ENCODE measurements at regions not wholly inside any gene's neighbourhood (a gene's known extent, or its start where the extent isn't known, plus 50 kb on each side); places are given as distances from the start of the nearest gene placed in this dataset.

DNA sequence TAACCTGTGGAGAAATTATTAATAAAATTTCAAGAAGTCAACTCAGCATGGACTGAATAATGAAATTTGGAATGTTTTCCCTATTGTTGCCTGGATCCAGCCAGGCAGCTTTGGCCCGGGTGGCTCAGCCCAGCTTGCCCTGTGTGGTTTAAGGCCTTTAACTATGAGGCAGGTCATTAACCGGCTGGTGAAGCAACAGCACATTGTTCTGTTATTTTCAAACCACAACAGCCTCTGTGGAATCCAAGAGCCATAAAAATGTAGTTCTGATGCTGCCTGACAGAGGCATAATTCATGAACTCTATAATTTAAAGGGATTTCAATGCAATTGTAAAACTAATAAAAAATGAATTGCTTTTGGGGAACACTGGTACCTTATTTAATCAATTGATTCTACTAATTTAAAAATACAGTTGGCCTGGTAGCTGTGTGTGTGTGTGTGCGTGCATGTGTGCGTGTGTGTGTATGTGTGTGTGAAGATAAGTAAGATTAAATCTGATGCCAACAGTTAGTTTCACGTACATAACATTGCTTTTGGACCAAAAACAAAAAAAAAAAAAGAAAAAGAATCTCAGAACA is 117.7 kb downstream of the RPS12 start:
- Histone ChIP-seq H3K9me3 (no peaks in the 10 kb centered on the region), H3K27me3 (no peaks in the 10 kb centered on the region), H3K36me3 (no peaks in the 10 kb centered on the region), H3K4me3 (no peak overlapping the region), H3K4me1 (no peaks in the 10 kb centered on the region), H3K27ac (no peak overlapping the region)
- TF ChIP-seq, protein P1, sequence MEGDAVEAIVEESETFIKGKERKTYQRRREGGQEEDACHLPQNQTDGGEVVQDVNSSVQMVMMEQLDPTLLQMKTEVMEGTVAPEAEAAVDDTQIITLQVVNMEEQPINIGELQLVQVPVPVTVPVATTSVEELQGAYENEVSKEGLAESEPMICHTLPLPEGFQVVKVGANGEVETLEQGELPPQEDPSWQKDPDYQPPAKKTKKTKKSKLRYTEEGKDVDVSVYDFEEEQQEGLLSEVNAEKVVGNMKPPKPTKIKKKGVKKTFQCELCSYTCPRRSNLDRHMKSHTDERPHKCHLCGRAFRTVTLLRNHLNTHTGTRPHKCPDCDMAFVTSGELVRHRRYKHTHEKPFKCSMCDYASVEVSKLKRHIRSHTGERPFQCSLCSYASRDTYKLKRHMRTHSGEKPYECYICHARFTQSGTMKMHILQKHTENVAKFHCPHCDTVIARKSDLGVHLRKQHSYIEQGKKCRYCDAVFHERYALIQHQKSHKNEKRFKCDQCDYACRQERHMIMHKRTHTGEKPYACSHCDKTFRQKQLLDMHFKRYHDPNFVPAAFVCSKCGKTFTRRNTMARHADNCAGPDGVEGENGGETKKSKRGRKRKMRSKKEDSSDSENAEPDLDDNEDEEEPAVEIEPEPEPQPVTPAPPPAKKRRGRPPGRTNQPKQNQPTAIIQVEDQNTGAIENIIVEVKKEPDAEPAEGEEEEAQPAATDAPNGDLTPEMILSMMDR (IDR thresholded peaks at IDR 0.05), result no peak
- no peak for DNase-seq (ENCODE audit: low spot score)

DNA sequence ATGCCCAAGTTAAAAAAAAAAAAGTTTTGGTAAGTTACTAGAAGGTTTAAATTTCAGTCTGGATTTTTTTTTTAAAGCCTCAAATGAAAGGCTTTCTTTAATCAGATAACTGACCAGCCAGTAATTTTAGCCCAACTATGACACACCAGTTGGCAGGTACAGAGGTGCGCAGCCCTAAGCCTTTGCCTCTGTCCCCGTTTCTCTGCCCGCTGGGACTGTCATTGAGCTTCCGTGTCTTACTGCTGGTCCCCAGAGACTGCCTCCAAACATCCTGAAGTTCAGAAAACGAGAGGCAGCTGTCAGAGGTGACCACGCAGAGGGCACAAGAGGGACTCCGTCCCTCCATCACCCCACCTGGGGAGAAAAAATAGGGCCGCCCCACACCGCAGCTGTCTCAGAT is 118.2 kb downstream of the RPS12 start:
- no peak overlapping the region for H3K27ac ChIP-seq
- H3K9me3 ChIP-seq, result no peaks in the 10 kb centered on the region
- no peaks in the 10 kb centered on the region for H3K27me3 ChIP-seq
- no peaks in the 10 kb centered on the region for H3K36me3 ChIP-seq
- TF ChIP-seq, protein P1 (IDR thresholded peaks at IDR 0.05), result no peak
- H3K4me1 ChIP-seq, result no peaks in the 10 kb centered on the region
- DNase-seq (ENCODE audit: low spot score), result no peak
- no peak overlapping the region for H3K4me3 ChIP-seq

DNA sequence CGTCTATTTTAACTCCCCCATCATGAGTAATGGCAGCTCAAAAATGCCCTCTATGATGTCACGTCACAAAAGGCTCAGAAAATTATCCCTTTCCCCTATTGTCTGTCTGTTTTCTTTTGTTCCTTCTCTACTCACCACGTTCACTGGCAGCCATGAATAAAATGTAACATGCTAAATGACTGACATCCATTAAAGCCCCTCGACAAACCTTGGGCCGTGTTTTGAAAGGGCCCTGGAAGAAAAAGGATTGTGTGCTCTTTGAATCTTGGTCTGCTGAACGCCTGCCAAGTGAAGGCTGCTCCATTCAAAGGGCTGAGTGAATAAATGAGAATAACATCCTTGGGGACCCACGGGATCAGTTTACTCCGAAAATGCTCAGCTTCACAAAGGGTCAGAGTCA is 118.7 kb downstream of the RPS12 start:
- Histone ChIP-seq H3K4me1 (no peaks in the 10 kb centered on the region), H3K36me3 (no peaks in the 10 kb centered on the region), H3K4me3 (no peak overlapping the region), H3K27ac (no peak overlapping the region), H3K27me3 (no peaks in the 10 kb centered on the region), H3K9me3 (no peaks in the 10 kb centered on the region)
- DNase-seq (ENCODE audit: low spot score), result no peak
- TF ChIP-seq, protein P1 (IDR thresholded peaks at IDR 0.05), result no peak

DNA sequence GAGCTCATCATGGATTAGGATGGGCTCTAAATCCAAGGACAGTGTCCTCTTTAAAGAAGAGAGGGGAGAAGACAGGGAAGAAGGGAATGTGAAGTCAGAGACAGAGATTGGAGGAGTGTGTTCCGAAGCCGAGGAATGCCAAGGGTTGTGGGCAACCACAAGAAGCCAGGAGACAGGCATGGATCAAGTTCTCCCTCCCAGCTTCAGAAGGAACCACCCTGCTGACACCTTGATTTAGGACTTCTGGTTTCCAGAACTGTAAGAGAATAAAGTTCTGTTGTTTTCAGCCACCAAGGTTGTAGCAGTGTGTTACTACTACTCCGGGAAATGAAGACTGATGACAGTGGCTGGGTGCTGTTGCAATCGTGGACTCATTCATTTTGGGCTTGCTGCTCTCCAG is 120.1 kb downstream of the RPS12 start:
- no peaks in the 10 kb centered on the region for H3K36me3 ChIP-seq
- no peaks in the 10 kb centered on the region for H3K27me3 ChIP-seq
- no peak for DNase-seq (ENCODE audit: low spot score)
- H3K4me3 ChIP-seq, result no peak overlapping the region
- no peaks in the 10 kb centered on the region for H3K9me3 ChIP-seq
- no peaks in the 10 kb centered on the region for H3K4me1 ChIP-seq
- TF ChIP-seq, protein P1 (IDR thresholded peaks at IDR 0.05), result no peak
- no peak overlapping the region for H3K27ac ChIP-seq

DNA sequence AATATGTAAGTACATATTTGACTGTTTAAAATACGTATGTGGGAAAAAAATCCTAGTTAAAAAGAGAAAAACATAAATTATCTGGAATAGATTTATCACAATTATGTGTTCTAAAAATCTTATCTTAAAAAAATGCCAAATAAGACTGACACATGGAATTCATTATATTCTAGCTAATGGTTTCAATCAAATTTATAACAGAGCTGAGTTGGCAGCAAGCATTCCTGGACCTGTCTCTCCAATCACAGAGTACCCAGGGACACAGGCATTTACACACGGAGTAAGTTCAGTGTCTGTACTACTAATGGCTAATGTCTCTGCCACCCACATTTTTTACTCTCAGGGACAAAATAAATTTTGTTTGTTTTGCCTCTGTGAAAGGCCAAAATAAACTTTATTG is 122.3 kb downstream of the RPS12 start:
- H3K27ac ChIP-seq, result no peak overlapping the region
- TF ChIP-seq, protein P1 (IDR thresholded peaks at IDR 0.05), result no peak
- no peaks in the 10 kb centered on the region for H3K27me3 ChIP-seq
- H3K4me3 ChIP-seq, result no peak overlapping the region
- no peaks in the 10 kb centered on the region for H3K4me1 ChIP-seq
- no peaks in the 10 kb centered on the region for H3K9me3 ChIP-seq
- no peak for DNase-seq (ENCODE audit: low spot score)
- no peaks in the 10 kb centered on the region for H3K36me3 ChIP-seq

DNA sequence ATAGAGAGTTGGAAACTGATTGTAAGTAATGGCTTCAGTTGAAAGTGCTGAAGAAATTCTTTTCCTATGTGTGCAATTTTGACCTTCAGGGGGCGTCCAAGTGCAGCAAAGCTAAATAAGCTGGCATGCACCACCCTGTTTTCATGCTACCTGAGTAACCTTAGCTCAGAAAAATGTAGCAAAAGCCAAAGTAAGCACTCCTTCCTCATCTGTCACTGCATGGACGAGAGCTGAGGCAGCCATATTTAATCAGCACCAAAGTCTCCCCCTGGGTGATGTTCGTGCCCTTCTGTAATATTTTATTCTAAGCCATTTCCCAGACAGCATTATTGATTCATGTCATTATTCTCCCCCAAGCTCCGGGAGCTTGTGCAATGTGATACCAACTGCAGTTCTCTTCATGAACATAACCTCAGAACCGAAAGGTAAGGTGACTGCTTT is 123.1 kb downstream of the RPS12 start:
- DNase-seq (ENCODE audit: low spot score), result no peak

More for the DNA sequence above, 123.1 kb downstream of the RPS12 start:
- H3K36me3 ChIP-seq, result no peaks in the 10 kb centered on the region
- H3K9me3 ChIP-seq, result no peaks in the 10 kb centered on the region
- TF ChIP-seq, protein P1 (IDR thresholded peaks at IDR 0.05), result peak; percentile 15 to 59
- no peak overlapping the region for H3K27ac ChIP-seq
- no peaks in the 10 kb centered on the region for H3K4me1 ChIP-seq
- H3K27me3 ChIP-seq, result no peaks in the 10 kb centered on the region
- H3K4me3 ChIP-seq, result no peak overlapping the region
